Activated CD4-positive, alpha-beta memory T cell treated with anti-CD3 and anti-CD28 coated beads for 36 hours (primary cell): ENCODE measurements at regions not wholly inside any gene's neighbourhood (a gene's known extent, or its start where the extent isn't known, plus 50 kb on each side); places are given as distances from the start of the nearest gene placed in this dataset.
A peak's percentile ranks its signal among the peaks of the same experiment; 100 is the strongest.

ENCODE experiments used
- CTCF ChIA-PET: fragments of 350-600 bp; sonication (Branson Sonifier 250); formaldehyde crosslinking; loops from one replicate; lab custom pipeline; 2021; ENCODE audit warnings: antibody characterized with exemption, inconsistent platforms; lab: Charles Lee
- POLR2A ChIA-PET: fragments of 350-600 bp; sonication (Branson Sonifier 250); formaldehyde crosslinking; loops from one replicate; lab custom pipeline; 2021; ENCODE audit warnings: antibody characterized with exemption; lab: Charles Lee
- DNase-seq: peaks from one replicate; pipeline ENCODE4 v3.0.0-alpha.2; 2020
- H3K27ac Mint-ChIP-seq: one replicate; pipeline ENCODE4 v1.8.0; 2021; ENCODE audit warnings: mixed read lengths
- H3K27me3 Mint-ChIP-seq: one replicate; pipeline ENCODE4 v1.8.0; 2021; ENCODE audit warnings: mixed read lengths
- H3K36me3 Mint-ChIP-seq: one replicate; pipeline ENCODE4 v1.8.0; 2021; ENCODE audit warnings: mixed read lengths
- H3K4me1 Mint-ChIP-seq: one replicate; pipeline ENCODE4 v1.8.0; 2021; ENCODE audit warnings: low read depth, mixed read lengths
- H3K4me3 Mint-ChIP-seq: one replicate; pipeline ENCODE4 v1.8.0; 2021; ENCODE audit warnings: mild to moderate bottlenecking, mixed read lengths
- H3K9me3 Mint-ChIP-seq: one replicate; pipeline ENCODE4 v1.8.0; 2021; ENCODE audit warnings: mixed read lengths
- intact Hi-C: fragments of 100-400 bp; cut with micrococcal nuclease; formaldehyde crosslinking; loops from one replicate; pipeline ENCODE4 v1.15.1; 2023

- H3K36me3 Mint-ChIP-seq = no peaks in the 10 kb centered on the region
- intact Hi-C loops = no loop called here
- no peaks in the 10 kb centered on the region for H3K9me3 Mint-ChIP-seq
- no peak for DNase-seq
- CTCF ChIA-PET = interaction anchor here (2.9 to 5.4 kb wide), 2 partner anchors 9 to 16 kb away, joined by 17 to 25 read pairs; no protein-coding TSS in a partner anchor
- no peak overlapping the region for H3K4me3 Mint-ChIP-seq
- POLR2A ChIA-PET = interaction anchor here (0.6 kb wide), 1 partner anchor 316 kb away, joined by 6 read pairs; no protein-coding TSS in a partner anchor
- H3K27me3 Mint-ChIP-seq = no peaks in the 10 kb centered on the region
- H3K4me1 Mint-ChIP-seq = peaks cover under 1% of the 10 kb centered on the region
- H3K27ac Mint-ChIP-seq = no peak overlapping the region
Observed at GRCh38 chr6:159118924-159119323, 50.3 kb upstream of the FNDC1 start.

- H3K36me3 Mint-ChIP-seq = no peaks in the 10 kb centered on the region
Observed at GRCh38 chr6:159117563-159117962, 51.6 kb upstream of the FNDC1 start.

GRCh38 chr6:159117046-159117445 is 52.2 kb upstream of the FNDC1 start:
- no peaks in the 10 kb centered on the region for H3K27me3 Mint-ChIP-seq
- no peaks in the 10 kb centered on the region for H3K36me3 Mint-ChIP-seq
- CTCF ChIA-PET = no interaction called here
- H3K4me1 Mint-ChIP-seq = peaks cover 3% of the 10 kb centered on the region
- intact Hi-C loops = no loop called here
- H3K27ac Mint-ChIP-seq = no peak overlapping the region
- no peaks in the 10 kb centered on the region for H3K9me3 Mint-ChIP-seq
- DNase-seq = no peak
- POLR2A ChIA-PET = no interaction called here
- H3K4me3 Mint-ChIP-seq = no peak overlapping the region

More at GRCh38 chr6:159117563-159117962, 51.6 kb upstream of the FNDC1 start:
- DNase-seq = no peak
- H3K27me3 Mint-ChIP-seq = no peaks in the 10 kb centered on the region
- intact Hi-C loops = no loop called here
- POLR2A ChIA-PET = no interaction called here
- CTCF ChIA-PET = interaction anchor here (2.9 kb wide), 1 partner anchor 7 kb away, joined by 17 read pairs; no protein-coding TSS in a partner anchor
- H3K4me3 Mint-ChIP-seq = no peak overlapping the region
- peaks cover 3% of the 10 kb centered on the region for H3K4me1 Mint-ChIP-seq
- H3K27ac Mint-ChIP-seq = no peak overlapping the region
- H3K9me3 Mint-ChIP-seq = no peaks in the 10 kb centered on the region

GRCh38 chr6:159116343-159116742 is 52.9 kb upstream of the FNDC1 start:
- DNase-seq = no peak
- CTCF ChIA-PET = interaction anchor here (1.0 to 2.4 kb wide), 3 partner anchors 9 to 108 kb away, joined by 4 to 7 read pairs (median 4); no protein-coding TSS in a partner anchor
- Mint-ChIP-seq H3K36me3 (no peaks in the 10 kb centered on the region), H3K4me1 (peaks cover 3% of the 10 kb centered on the region), H3K27ac (no peak overlapping the region), H3K9me3 (no peaks in the 10 kb centered on the region), H3K4me3 (no peak overlapping the region), H3K27me3 (no peaks in the 10 kb centered on the region)
- POLR2A ChIA-PET = no interaction called here
- intact Hi-C loops = no loop called here

GRCh38 chr6:159114569-159114968 is 54.6 kb upstream of the FNDC1 start:
- Mint-ChIP-seq H3K4me1 (peaks cover 16% of the 10 kb centered on the region), H3K27ac (no peak overlapping the region), H3K36me3 (no peaks in the 10 kb centered on the region), H3K9me3 (no peaks in the 10 kb centered on the region), H3K27me3 (no peaks in the 10 kb centered on the region), H3K4me3 (no peak overlapping the region)
- POLR2A ChIA-PET = no interaction called here
- DNase-seq = no peak
- CTCF ChIA-PET = interaction anchor here (0.6 to 2.4 kb wide), 4 partner anchors 11 to 106 kb away, joined by 3 to 9 read pairs (median 8); no protein-coding TSS in a partner anchor
- intact Hi-C loops = no loop called here

GRCh38 chr6:159113223-159113622 is 56.0 kb upstream of the FNDC1 start:
- H3K4me3 Mint-ChIP-seq = no peak overlapping the region
- no peaks in the 10 kb centered on the region for H3K9me3 Mint-ChIP-seq
- DNase-seq = no peak
- no peaks in the 10 kb centered on the region for H3K27me3 Mint-ChIP-seq
- H3K4me1 Mint-ChIP-seq = peaks cover 26% of the 10 kb centered on the region
- H3K27ac Mint-ChIP-seq = no peak overlapping the region
- ChIA-PET POLR2A (no interaction called here), CTCF (interaction anchor here (0.8 to 13.8 kb wide), 6 partner anchors 9 to 102 kb away, joined by 3 to 498 read pairs (median 9); no protein-coding TSS in a partner anchor)
- no peaks in the 10 kb centered on the region for H3K36me3 Mint-ChIP-seq
- intact Hi-C loops = no loop called here

- no peak for DNase-seq
- Mint-ChIP-seq H3K27ac (no peak overlapping the region), H3K27me3 (no peaks in the 10 kb centered on the region), H3K36me3 (no peaks in the 10 kb centered on the region), H3K4me3 (no peak overlapping the region), H3K9me3 (no peaks in the 10 kb centered on the region), H3K4me1 (peaks cover 31% of the 10 kb centered on the region)
- CTCF ChIA-PET = interaction anchor here (0.8 to 13.8 kb wide), 6 partner anchors 9 to 101 kb away, joined by 3 to 498 read pairs (median 9); no protein-coding TSS in a partner anchor
- intact Hi-C loops = no loop called here
- POLR2A ChIA-PET = no interaction called here
Observed at GRCh38 chr6:159112714-159113113, 56.5 kb upstream of the FNDC1 start.

- ChIA-PET CTCF (interaction anchor here (0.9 to 18.1 kb wide), 14 partner anchors 8 to 323 kb away, joined by 3 to 498 read pairs (median 7); partner anchors contain the start of genes RSPH3 and TAGAP), POLR2A (interaction anchor here (1.8 kb wide), 1 partner anchor 66 kb away, joined by 10 read pairs; the partner anchor contains the start of gene TAGAP)
- Mint-ChIP-seq H3K27me3 (no peaks in the 10 kb centered on the region), H3K4me1 (peaks cover 50% of the 10 kb centered on the region), H3K36me3 (no peaks in the 10 kb centered on the region), H3K27ac (peak overlapping the region; percentile 14), H3K4me3 (no peak overlapping the region), H3K9me3 (no peaks in the 10 kb centered on the region)
- no peak for DNase-seq
- intact Hi-C loops = loop anchor here (1.0 kb wide), 1 partner anchor 24 kb away; no protein-coding TSS in a partner anchor
Observed at GRCh38 chr6:159110748-159111147, 58.5 kb upstream of the FNDC1 start.

- intact Hi-C loops = loop anchor here (1.0 kb wide), 1 partner anchor 24 kb away; no protein-coding TSS in a partner anchor
- no peaks in the 10 kb centered on the region for H3K36me3 Mint-ChIP-seq
- H3K4me1 Mint-ChIP-seq = peaks cover 52% of the 10 kb centered on the region
- POLR2A ChIA-PET = interaction anchor here (0.9 to 1.8 kb wide), 4 partner anchors 66 to 110 kb away, joined by 4 to 10 read pairs (median 6); partner anchors contain the start of genes RSPH3 and TAGAP
- peak overlapping the region; percentile 19 for H3K27ac Mint-ChIP-seq
- CTCF ChIA-PET = interaction anchor here (0.6 to 18.1 kb wide), 35 partner anchors 9 to 461 kb away, joined by 3 to 498 read pairs (median 4); partner anchors contain the start of genes RSPH3 and TAGAP
- no peak overlapping the region for H3K4me3 Mint-ChIP-seq
- DNase-seq = peak; percentile 62
- H3K9me3 Mint-ChIP-seq = no peaks in the 10 kb centered on the region
- H3K27me3 Mint-ChIP-seq = no peaks in the 10 kb centered on the region
Observed at GRCh38 chr6:159110013-159110412, 59.2 kb upstream of the FNDC1 start.

GRCh38 chr6:159109391-159109790 is 59.8 kb upstream of the FNDC1 start:
- H3K4me3 Mint-ChIP-seq = no peak overlapping the region
- no peaks in the 10 kb centered on the region for H3K9me3 Mint-ChIP-seq
- peak overlapping the region; percentile 4 for H3K27ac Mint-ChIP-seq
- no peaks in the 10 kb centered on the region for H3K27me3 Mint-ChIP-seq
- ChIA-PET CTCF (interaction anchor here (0.6 to 18.1 kb wide), 30 partner anchors 9 to 603 kb away, joined by 3 to 498 read pairs (median 4); partner anchors contain the start of genes RSPH3 and TAGAP), POLR2A (interaction anchor here (0.9 to 1.8 kb wide), 4 partner anchors 65 to 109 kb away, joined by 4 to 10 read pairs (median 6); partner anchors contain the start of genes RSPH3 and TAGAP)
- intact Hi-C loops = loop anchor here (5.0 kb wide), 1 partner anchor 237 kb away; no protein-coding TSS in a partner anchor
- no peaks in the 10 kb centered on the region for H3K36me3 Mint-ChIP-seq
- H3K4me1 Mint-ChIP-seq = peaks cover 58% of the 10 kb centered on the region
- no peak for DNase-seq

- peak overlapping the region; percentile 88 for H3K27ac Mint-ChIP-seq
- CTCF ChIA-PET = interaction anchor here (0.7 to 18.1 kb wide), 8 partner anchors 14 to 118 kb away, joined by 5 to 498 read pairs (median 17); partner anchors contain the start of genes RSPH3 and TAGAP
- H3K4me1 Mint-ChIP-seq = peaks cover 64% of the 10 kb centered on the region
- intact Hi-C loops = loop anchor here (5.0 kb wide), 1 partner anchor 236 kb away; no protein-coding TSS in a partner anchor
- no peaks in the 10 kb centered on the region for H3K36me3 Mint-ChIP-seq
- peak overlapping the region; percentile 73 for H3K4me3 Mint-ChIP-seq
- POLR2A ChIA-PET = interaction anchor here (1.8 kb wide), 1 partner anchor 91 kb away, joined by 6 read pairs; no protein-coding TSS in a partner anchor
- no peaks in the 10 kb centered on the region for H3K27me3 Mint-ChIP-seq
- no peak for DNase-seq
- no peaks in the 10 kb centered on the region for H3K9me3 Mint-ChIP-seq
Observed at GRCh38 chr6:159108426-159108985, 60.7 kb upstream of the FNDC1 start.
